HG03103 (cell line): ENCODE measurements at regions not wholly inside any gene's neighbourhood (a gene's known extent, or its start where the extent isn't known, plus 50 kb on each side); places are given as distances from the start of the nearest gene placed in this dataset.
A peak's percentile ranks its signal among the peaks of the same experiment; 100 is the strongest.

Experiments
- ATAC-seq: cut with Tn5 transposase; IDR thresholded peaks from one replicate; pipeline ENCODE4 v1.9.1; 2021; ENCODE audit warnings: low read depth; ENCODE audit not compliant: unreplicated experiment

DNA sequence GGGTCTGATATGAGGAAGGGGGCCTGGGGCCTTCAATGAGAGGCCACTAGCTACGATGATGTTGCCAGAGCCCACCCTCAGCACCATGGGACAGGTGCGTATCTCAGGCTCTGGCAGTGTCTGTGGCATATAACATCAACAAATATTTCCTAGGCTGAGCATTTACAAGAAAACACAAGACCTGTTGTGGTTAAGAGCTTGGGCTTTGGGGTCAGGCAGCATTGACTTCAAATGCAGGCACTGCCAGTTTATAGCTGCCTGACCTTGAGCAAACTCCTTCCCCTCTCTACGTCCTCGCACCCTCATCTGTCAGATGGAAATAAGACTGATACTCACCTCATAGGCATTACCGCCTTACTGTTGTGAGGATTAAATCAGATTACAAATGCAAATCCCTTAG lies 156.0 kb downstream of the KATNAL1 start:
- ATAC-seq = no peak

DNA sequence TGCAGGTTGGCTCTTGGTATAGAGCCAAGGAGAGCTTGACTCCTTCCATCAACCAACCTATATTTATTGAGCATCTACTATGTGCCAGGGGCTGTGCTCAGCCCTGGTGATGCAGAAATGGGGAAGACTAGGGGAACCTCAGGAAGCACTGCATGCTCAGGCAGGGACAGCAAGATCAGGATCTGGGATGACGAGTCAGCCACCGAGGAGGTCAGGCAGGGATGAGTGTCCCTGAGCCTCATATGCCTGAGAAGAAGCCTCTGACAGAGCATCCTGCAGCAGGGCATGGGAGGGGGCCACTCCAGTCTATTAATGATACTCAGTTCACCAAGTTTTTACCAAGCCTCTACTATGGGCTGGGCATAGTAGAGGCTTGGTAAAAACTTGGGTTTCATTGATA lies 158.1 kb downstream of the KATNAL1 start:
- ATAC-seq = no peak

DNA sequence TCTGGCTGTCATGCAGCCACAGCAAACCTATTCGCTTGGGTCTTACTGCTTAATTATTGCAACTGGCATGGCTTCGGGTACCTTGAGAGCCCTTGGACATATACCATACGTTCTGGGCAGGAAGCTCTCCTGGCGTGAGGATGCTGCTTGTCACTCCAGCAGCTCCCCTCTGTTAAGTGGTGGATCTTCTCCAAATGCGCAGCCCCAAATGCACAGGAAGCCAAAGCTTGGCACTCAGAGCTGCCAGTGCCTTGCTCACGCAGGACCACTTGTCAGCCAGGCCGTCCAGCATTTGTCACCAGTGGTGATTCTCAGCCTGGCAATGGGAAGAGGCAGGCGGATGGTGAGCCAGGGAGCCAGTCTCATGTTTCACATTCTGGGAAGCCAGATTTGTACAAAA lies 158.6 kb downstream of the KATNAL1 start:
- ATAC-seq = no peak

GRCh38 chr13:30148171-30148754 lies 159.1 kb downstream of the KATNAL1 start:
- ATAC-seq = no peak

- no peak for ATAC-seq
Measured at GRCh38 chr13:30147421-30147820, 159.9 kb downstream of the KATNAL1 start.

DNA sequence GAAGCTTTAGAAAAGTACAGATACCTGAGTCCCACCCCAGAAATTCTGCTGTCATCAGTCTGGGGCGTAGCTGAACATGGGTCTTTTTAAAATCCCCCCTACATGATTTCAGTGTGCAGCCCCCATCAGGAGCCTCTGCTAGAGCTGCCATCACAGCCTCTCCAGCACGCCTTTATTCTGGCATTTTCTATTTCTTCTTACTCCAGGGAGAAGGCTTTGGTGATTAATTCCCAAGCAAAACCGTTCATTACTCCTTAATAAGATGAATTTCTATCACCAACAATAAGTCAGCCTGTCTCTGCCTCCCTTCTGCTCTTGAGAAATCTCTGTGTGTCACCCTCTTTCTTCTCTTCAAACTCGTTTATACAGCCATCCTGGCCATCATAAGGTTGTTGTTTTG lies 160.3 kb downstream of the KATNAL1 start:
- no peak for ATAC-seq

DNA sequence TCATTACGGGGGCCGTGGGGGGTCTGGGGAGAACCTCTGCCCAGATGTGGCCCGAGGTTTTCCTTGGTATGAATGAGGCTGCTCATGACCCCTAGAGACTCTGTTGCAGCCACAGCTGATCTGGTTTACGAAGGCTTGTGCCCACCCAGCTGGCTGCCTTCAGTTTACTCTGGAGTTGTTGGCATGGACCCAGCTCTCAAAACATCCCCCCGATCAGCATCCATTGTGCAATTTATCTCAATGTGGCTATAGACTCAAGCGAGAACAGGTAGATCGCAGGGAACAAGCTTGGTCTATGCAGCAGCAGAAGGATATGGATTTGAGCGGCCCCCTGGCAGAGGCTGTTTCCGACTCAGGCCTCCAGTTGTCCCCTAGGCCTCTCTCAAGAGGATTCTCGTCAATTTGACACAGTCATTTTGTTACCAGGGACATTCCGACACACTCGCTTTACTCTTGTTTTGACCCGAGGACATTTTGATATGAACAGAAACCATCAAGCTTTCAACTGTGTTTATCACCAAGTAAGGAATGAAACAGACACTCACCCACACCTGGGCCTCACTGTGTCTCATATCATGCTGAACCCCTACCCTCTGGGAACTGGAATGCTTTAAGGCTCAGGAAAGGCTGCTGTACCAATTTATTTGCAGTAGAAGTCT lies 161.5 kb downstream of the KATNAL1 start:
- ATAC-seq = peak; percentile 55

DNA sequence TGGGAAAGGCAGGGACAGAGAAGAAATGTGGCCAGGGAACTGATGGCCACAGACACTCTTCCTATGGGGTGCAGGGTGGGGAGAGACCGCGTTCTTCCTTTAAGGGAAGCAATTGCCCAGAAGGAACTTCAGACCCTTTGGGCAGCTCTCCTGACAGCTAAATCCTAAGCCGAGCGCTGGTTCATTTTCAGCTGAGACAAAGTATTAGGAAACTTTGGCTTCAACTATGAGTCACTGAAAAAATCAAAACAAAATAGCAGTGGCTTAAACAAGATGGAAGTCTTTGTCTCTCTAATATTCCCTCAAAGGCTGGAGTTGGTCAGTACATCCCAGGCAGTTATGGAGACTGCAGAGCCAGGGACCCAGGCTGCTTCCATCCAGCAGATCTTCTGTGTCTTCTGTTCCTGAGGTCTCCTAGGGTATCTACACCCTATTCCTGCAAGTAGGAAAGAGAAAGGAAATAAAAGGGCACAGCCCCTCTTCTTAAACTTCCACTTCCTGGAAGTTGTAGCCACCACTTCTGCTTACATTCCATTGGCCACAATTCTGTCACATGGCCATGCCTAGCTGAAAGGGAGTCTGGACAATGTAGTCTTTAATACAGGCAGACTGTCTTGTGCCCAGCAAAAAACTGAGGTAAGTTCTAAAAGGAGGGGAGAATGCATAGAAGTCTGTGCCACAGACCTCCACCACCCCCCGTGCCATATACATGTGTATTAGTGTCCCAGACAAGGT lies 163.5 kb downstream of the KATNAL1 start:
- no peak for ATAC-seq

GRCh38 chr13:30142486-30143211 lies 164.7 kb downstream of the KATNAL1 start:
- no peak for ATAC-seq

DNA sequence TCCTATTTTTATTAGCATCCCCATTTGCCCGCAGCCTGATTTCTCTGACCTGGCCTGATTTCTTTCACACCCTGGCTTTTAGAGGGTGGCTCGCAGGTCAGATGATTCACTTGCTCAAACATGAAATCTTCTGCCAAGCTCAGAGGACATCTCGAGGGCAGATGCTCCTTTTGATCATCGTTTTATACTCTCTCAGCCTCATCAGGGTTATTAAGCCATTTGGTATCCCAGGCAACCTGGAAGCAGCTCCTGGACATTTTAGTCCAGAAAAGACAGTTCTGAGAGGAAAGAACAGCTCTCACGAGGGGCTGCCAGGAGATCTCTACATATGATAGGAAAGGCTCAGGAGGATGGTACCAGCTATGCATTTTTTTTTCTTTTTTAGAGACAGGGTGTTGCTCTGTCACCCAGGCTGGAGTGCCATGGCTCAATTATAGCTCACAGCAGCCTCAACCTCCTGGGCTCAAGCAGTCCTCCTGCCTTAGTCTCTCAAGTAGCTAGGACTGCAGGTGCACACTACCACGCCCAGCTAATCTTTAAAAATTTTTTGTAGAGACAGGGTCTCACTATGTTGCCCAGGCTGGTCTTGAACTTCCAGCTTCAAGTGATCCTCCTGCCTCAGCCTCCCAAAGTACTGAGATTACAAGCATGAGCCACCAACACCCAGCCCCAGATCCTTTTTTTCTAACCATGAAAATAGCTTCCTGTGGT lies 165.4 kb downstream of the KATNAL1 start:
- no peak for ATAC-seq

- no peak for ATAC-seq
Measured at GRCh38 chr13:30140973-30141372, 166.4 kb downstream of the KATNAL1 start.

GRCh38 chr13:30138511-30138910 lies 168.8 kb downstream of the KATNAL1 start:
- no peak for ATAC-seq

- ATAC-seq = no peak
Measured at GRCh38 chr13:30135868-30136267, 171.5 kb downstream of the KATNAL1 start.

GRCh38 chr13:30135351-30135750 lies 172.0 kb downstream of the KATNAL1 start:
- no peak for ATAC-seq

GRCh38 chr13:30134578-30134977 lies 172.8 kb downstream of the KATNAL1 start:
- ATAC-seq = no peak

GRCh38 chr13:30133996-30134395 lies 173.4 kb downstream of the KATNAL1 start:
- no peak for ATAC-seq

GRCh38 chr13:30133554-30133912 lies 173.8 kb downstream of the KATNAL1 start:
- no peak for ATAC-seq

DNA sequence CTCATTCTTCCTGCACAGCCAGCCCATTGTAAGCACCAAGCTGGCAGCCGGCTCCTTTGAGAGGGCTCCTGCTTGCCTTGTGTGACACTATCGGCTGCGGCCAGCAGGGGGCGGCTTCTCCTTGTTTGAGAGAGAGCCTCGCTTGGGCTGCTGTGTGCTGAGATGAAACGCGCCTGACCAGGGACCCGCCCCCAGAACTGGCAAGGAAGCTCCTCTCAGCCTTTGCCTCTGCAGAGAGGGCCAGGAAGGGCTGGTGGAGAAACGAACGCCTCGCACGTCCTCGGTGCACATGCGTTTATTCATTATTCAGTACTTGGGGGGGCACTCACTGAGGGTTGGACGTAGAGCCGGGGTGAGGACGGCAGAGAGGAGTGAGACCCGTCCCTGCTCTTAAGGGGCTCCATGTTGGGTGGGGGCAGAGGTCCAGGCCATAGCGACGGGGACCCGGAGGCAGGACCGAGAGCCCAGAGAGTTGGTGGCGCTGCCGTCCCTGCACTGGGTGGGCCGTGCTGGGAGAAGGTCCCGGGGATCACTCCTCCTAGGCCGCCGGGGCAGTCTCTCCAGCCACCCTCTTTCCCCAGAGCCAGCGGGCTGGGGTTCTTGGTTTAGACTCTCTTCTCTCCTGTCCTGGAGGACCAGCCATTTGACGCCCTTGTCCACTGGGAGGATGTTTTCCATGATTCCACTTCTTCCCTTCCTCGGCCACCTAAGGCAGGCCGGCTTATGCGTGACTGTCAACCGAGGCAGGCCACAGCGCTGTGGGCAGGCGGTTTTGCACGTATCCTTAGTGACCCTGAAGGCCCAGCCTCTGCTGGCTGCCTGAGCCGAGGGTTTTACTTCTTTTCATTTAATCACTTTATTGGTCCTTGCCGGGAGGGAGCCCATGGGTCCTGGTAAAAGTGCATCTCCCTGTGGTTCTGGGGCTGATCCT lies 174.5 kb downstream of the KATNAL1 start:
- peak; percentile 92 for ATAC-seq

DNA sequence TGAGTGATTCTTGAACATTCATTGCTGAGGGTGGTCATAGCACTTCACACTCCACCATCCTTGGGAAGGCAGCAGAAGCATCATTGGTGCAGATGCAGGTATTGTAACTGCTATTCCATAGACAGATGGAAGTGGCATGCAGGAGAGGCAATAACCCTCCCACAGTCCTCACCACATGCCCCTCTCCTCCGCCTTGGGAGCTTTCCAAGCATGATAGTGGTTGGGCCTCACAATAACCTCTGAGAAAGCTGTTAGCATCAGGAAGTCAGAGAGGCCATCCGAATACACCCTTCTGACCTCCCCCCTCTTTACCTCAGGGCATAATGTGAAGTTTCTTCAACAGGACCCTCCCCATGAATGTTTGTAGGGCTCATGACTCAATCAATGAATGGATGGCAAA lies 177.9 kb downstream of the KATNAL1 start:
- no peak for ATAC-seq

- no peak for ATAC-seq
Measured at GRCh38 chr13:30128591-30128990, 178.8 kb downstream of the KATNAL1 start.
